ENCODE measurements at regions not wholly inside any gene's neighbourhood (a gene's known extent, or its start where the extent isn't known, plus 50 kb on each side); places are given as distances from the start of the nearest gene placed in this dataset.
"Not testable (repeated sequence)": the region's sequence is repeated elsewhere in the genome, so short reads cannot be mapped to it uniquely, and the experiment has no call there.

DNA sequence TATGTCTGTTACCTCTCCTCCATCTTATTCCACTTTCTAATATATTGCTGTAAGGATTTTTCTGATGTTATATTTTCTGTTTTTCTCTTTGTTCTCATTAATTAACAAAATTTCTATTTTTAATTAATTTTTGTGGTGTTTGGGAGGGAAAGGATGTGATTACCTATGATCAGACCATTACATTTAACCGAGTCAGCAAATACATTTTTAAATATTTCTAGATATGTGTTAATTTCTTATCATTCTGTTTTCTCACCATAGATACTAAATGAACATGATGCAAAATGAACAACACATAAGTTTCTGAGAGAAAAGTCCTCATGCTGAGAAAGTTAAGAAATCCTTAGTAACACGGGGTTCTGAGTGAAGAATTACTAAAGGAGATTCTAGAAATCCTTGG, 80.6 kb upstream of the P2RY1 start:
- no peak overlapping the region for H3K4me3 ChIP-seq (ENCODE audit: low read length)
- no peak for TF ChIP-seq ZNF274 (IDR thresholded peaks at IDR 0.05; ENCODE audit: low read depth, low read length)

DNA sequence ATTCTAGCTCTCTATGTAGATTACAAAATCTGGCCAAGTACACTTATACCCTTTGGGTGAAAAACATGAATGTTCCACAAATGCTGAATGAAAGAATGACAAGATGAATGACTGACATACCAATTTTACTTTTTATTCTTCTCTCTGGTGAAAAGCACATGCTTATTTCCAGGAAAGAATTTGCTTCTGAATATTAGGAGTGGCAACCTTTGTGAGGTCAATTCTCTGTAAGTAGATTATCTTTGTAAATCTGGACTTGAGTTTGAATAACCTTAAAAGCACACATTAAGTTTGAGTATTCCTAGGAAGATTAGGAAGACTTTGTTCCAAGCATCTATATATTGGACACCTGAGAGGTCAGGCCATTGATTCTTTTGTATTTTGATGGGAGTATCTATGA, 78.1 kb upstream of the P2RY1 start:
- no peak for TF ChIP-seq ZNF274 (IDR thresholded peaks at IDR 0.05; ENCODE audit: low read depth, low read length)
- no peak overlapping the region for H3K4me3 ChIP-seq (ENCODE audit: low read length)

GRCh38 chr3:152760024-152760563, 74.8 kb upstream of the P2RY1 start:
- H3K4me3 ChIP-seq (ENCODE audit: low read length): no peak overlapping the region
- TF ChIP-seq ZNF274 (IDR thresholded peaks at IDR 0.05; ENCODE audit: low read depth, low read length): no peak

- no peak overlapping the region for H3K4me3 ChIP-seq (ENCODE audit: low read length)
- TF ChIP-seq ZNF274 (IDR thresholded peaks at IDR 0.05; ENCODE audit: low read depth, low read length): no peak
Measured at GRCh38 chr3:152760591-152760990, 74.3 kb upstream of the P2RY1 start.

GRCh38 chr3:152768478-152768877, 66.5 kb upstream of the P2RY1 start:
- H3K4me3 ChIP-seq (ENCODE audit: low read length): no peak overlapping the region
- TF ChIP-seq ZNF274 (IDR thresholded peaks at IDR 0.05; ENCODE audit: low read depth, low read length): no peak

DNA sequence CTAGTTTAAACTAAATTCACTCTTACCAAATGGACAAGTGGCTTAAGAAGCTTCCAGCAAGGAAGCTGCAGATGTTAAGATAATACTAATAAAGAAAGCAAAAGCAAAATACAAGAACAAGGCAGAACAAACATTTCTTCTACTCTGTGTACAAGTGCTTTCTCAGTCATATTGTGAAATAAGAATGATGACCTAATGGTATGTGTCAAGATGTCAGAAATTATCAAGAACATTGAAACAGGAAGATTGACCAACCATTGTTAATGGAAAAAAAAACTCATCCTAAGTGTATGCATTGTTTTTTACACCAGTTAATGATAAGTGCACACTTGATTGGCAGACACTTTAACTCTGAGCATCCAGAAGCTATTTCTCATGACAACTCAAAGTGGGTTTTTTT, 65.4 kb upstream of the P2RY1 start:
- H3K4me3 ChIP-seq (ENCODE audit: low read length): no peak overlapping the region
- no peak for TF ChIP-seq ZNF274 (IDR thresholded peaks at IDR 0.05; ENCODE audit: low read depth, low read length)

DNA sequence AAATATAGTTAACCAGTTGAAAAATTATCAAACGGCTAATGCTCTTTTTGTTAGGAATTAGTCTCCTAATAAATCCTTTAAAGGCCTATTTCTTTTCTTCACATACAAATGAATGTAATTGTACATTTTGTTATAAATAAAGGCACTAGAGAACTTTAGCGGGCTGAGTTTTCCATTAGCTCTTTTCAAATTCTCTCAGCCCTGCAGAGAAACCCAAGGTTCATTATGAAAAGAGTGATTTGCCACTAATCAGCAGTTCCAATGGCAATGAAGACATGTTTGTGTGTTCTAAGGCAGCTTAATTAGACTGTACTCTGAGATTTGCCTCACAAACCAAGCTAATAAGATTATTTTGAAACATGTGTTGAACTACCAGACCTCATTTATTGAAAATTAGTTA, 64.6 kb upstream of the P2RY1 start:
- TF ChIP-seq ZNF274 (IDR thresholded peaks at IDR 0.05; ENCODE audit: low read depth, low read length): no peak
- no peak overlapping the region for H3K4me3 ChIP-seq (ENCODE audit: low read length)

- no peak overlapping the region for H3K4me3 ChIP-seq (ENCODE audit: low read length)
- TF ChIP-seq ZNF274 (IDR thresholded peaks at IDR 0.05; ENCODE audit: low read depth, low read length): no peak
Measured at GRCh38 chr3:152771120-152771519, 63.8 kb upstream of the P2RY1 start.

DNA sequence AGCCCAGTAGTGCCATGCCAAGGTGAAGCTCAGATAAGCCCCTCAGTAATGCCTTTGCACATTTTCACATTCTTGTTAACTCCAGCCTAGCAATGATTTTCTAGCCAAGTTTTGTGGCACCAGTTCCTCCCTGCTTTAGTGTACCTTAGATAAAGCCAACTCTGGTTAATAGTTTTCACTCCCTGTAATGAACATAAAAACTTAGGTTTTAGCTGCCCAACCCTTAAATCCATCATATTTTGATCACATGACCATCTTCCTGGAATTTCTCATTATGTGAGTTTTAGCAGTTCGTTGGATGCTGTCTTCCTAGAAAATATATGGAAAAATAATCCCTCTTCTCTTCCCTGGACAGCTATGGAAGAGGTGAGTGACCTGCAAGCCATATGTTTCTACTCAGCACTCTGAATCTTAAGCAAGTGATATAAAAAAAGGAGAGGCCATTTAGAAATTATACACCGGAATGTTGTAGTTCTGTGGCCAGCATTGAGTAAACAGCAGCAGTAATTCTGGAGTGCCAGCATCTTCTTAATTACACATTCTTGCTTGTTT, 62.2 kb upstream of the P2RY1 start:
- no peak overlapping the region for H3K4me3 ChIP-seq (ENCODE audit: low read length)
- no peak for TF ChIP-seq ZNF274 (IDR thresholded peaks at IDR 0.05; ENCODE audit: low read depth, low read length)

DNA sequence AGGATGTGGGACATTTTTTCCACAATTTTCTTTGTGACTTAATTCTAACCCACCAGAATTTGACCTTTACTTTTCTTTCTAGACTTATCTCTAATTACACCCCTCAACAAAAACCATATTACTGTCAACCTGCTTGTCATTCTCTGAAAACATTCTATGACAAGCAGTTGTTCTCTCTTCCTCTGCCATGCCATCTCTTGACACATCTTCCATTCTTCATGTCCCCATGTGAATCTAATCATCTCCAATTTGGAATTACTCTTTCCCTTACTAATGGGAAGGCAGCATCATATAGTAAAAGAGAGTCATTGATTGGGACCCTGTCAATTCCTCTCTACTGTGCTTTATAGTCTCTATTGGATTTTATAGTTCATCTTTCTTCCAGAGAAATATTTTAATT, 61.3 kb upstream of the P2RY1 start:
- H3K4me3 ChIP-seq (ENCODE audit: low read length): no peak overlapping the region
- no peak for TF ChIP-seq ZNF274 (IDR thresholded peaks at IDR 0.05; ENCODE audit: low read depth, low read length)

DNA sequence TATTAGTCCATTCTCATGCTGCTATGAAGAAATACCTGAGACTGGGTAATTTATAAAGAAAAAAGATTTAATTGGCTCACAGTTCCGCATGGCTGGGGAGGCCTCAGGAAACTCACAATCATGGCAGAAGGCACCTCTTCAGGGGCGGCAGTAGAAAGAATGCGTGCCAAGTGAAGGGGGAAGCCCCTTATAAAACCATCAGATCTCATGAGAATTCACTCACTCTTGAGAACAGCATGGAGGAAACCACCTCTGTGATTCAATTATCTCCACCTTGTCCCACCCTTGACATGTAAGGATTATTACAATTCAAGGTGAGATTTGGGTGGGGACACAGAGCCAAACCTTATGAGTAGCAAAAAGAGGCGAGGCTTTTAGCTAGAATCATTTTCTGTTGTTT, 60.7 kb upstream of the P2RY1 start:
- H3K4me3 ChIP-seq (ENCODE audit: low read length): not testable (repeated sequence)

DNA sequence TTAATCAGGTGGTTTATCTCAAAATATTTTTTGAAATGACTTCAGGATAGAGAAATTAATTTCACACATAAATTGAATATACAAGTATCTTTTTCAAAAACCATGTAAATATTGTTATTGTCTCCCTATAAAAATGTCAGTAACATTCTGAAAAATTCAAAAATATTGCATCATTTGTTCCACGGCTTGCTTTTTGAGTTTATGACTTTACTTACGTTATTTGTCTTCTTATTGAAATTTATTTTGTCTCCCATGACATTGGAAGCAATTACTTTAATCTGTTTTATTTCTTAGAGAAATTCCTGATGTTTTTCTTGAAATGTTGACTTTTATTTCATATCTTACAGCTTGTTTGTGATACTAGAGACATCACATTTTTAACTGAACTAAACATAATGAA, 56.9 kb upstream of the P2RY1 start:
- TF ChIP-seq ZNF274 (IDR thresholded peaks at IDR 0.05; ENCODE audit: low read depth, low read length): no peak
- H3K4me3 ChIP-seq (ENCODE audit: low read length): no peak overlapping the region

- no peak for TF ChIP-seq ZNF274 (IDR thresholded peaks at IDR 0.05; ENCODE audit: low read depth, low read length)
- no peak overlapping the region for H3K4me3 ChIP-seq (ENCODE audit: low read length)
Measured at GRCh38 chr3:152779653-152780052, 55.3 kb upstream of the P2RY1 start.

DNA sequence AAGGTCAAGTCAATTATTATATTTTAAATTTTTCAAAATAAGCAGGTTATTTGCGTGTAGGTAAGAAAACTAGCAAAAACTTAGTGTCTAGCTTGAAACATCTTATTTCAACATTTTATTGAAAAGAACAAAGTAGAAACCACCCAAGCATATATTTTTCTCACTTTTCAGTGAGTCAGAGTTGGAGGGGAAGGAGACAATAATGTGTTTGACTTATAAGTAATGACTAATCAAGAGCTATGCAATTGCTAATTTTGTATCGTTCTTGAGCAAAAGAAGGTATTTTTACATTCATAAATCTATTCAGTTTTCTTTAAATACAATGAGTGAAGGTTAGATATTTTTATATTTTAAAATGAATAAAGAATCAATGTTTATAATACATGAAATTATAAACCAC, 54.4 kb upstream of the P2RY1 start:
- H3K4me3 ChIP-seq (ENCODE audit: low read length): no peak overlapping the region
- no peak for TF ChIP-seq ZNF274 (IDR thresholded peaks at IDR 0.05; ENCODE audit: low read depth, low read length)

- no peak overlapping the region for H3K4me3 ChIP-seq (ENCODE audit: low read length)
- no peak for TF ChIP-seq ZNF274 (IDR thresholded peaks at IDR 0.05; ENCODE audit: low read depth, low read length)
Measured at GRCh38 chr3:152785051-152785450, 49.9 kb upstream of the P2RY1 start.
